HFF-Myc (cell line): ENCODE measurements at regions not wholly inside any gene's neighbourhood (a gene's known extent, or its start where the extent isn't known, plus 50 kb on each side); places are given as distances from the start of the nearest gene placed in this dataset.
"Not testable (repeated sequence)": the region's sequence is repeated elsewhere in the genome, so short reads cannot be mapped to it uniquely, and the experiment has no call there.

Experiments used
- DNase-seq: peaks from one replicate; pipeline ENCODE4 v3.0.0-alpha.2; 2011; ENCODE audit warnings: low read depth; ENCODE audit errors: extremely low read depth
- H3K4me3 ChIP-seq: replicated peaks from 2 replicates; pipeline ENCODE4 v1.5.1; 2011; ENCODE audit warnings: low read depth, mild to moderate bottlenecking, control low read depth, low read length
- TF ChIP-seq, protein P1 (sequence below): IDR thresholded peaks from 2 replicates; pipeline ENCODE4 v1.5.1; 2012; ENCODE audit warnings: mild to moderate bottlenecking, low read depth, low read length, control low read depth; ENCODE audit errors: missing control alignments

DNA sequence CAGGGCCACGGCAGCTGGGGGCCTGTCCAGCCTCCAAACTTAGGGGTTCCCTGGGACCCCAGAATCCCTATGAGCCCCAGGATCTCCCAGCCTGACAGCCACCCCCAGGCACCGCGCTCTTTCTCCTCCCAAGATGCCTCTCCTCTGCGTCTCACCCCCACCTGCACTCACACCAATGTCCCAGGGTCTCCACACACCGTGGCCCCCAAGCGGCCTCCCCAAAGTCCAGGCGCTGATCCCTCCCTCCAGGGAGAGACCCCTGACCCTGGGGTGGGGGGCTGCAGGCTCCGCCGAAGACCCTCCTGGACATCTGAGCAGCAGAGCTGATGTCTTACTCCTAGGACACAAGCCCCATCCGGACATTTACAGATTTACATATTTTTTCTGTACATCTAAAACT is 123.2 kb upstream of the ZNF469 start:
- not testable (repeated sequence) for DNase-seq, H3K4me3 ChIP-seq

- not testable (repeated sequence) for DNase-seq, H3K4me3 ChIP-seq
Observed at GRCh38 chr16:88260146-88260545, 122.6 kb upstream of the ZNF469 start.

DNA sequence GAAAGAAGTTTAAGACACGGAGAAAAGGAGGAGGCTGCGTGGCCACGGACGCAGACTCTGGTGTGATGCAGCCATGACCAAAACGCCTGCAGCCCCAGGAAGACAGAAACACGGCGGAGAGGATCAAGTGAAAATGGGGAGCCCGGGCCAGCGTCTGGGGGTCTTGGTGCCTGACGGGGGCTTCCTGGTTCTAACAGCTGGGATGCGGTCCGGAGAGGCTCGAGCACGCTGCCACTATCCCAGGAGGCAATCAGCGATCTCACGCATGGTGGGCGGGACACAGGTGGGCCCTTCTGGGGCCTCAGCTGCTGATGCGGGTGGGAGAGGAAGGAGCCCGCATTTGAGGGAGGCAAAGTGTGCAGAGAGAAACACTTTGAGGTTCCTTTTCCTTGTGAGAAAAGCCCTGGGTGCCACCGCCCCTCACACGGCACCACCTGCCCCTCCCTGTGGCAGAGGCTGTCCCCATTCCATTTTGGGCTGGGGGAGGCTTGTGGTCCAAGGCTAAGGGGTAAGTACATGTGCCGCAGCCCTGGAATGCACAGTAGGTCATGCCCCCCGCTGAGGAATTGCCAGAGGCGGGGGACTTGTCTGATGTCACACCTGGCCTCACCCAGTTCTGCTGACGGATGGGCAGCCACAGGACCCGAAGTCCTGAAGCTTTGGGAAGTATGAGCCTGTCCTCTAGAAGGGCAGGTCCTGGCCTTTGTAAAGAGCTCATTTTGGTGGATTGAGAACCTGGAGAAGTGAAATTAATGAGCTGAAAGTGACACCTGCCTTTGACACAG is 121.7 kb upstream of the ZNF469 start:
- not testable (repeated sequence) for H3K4me3 ChIP-seq

GRCh38 chr16:88261814-88262605 is 120.7 kb upstream of the ZNF469 start:
- DNase-seq, H3K4me3 ChIP-seq: not testable (repeated sequence)

More for the DNA sequence above, 121.7 kb upstream of the ZNF469 start:
- DNase-seq, result not testable (repeated sequence)

- H3K4me3 ChIP-seq, DNase-seq: not testable (repeated sequence)
Observed at GRCh38 chr16:88262858-88263563, 119.7 kb upstream of the ZNF469 start.

- not testable (repeated sequence) for DNase-seq, H3K4me3 ChIP-seq
Observed at GRCh38 chr16:88263681-88264287, 119.0 kb upstream of the ZNF469 start.

DNA sequence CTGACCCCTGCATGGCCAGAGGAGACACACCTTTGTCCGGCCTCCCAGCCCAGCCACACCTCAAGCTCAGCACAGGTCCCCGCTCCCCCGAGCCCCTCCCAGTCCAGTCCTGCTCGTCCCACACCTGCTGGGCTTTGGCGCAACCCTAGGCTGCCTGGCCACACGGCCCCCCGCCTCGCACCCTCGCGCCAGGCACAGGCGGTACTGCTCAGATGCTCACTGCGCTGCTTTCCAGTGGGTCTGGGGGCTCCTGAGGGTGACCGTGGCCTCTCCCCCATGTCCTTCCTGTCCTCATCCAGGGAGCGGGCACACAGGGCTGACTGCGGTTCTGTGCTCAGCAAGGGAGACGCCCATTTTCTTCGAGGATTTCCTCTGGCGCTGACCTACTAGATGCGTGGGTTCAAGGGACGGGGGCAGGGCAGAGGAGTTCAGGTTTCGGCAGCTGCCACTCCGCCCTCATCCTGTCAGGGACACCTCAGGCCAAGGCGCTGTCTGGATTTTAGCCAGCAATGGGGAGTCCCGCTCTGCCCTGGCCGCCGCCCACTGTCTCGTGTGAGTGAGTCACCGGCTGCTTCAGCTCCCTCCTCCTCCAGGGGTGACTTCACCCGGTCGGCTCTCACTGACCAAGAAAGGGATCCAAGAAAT is 118.0 kb upstream of the ZNF469 start:
- no peak overlapping the region for H3K4me3 ChIP-seq
- TF ChIP-seq, protein P1, sequence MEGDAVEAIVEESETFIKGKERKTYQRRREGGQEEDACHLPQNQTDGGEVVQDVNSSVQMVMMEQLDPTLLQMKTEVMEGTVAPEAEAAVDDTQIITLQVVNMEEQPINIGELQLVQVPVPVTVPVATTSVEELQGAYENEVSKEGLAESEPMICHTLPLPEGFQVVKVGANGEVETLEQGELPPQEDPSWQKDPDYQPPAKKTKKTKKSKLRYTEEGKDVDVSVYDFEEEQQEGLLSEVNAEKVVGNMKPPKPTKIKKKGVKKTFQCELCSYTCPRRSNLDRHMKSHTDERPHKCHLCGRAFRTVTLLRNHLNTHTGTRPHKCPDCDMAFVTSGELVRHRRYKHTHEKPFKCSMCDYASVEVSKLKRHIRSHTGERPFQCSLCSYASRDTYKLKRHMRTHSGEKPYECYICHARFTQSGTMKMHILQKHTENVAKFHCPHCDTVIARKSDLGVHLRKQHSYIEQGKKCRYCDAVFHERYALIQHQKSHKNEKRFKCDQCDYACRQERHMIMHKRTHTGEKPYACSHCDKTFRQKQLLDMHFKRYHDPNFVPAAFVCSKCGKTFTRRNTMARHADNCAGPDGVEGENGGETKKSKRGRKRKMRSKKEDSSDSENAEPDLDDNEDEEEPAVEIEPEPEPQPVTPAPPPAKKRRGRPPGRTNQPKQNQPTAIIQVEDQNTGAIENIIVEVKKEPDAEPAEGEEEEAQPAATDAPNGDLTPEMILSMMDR, result no peak
- no peak for DNase-seq

- not testable (repeated sequence) for DNase-seq, H3K4me3 ChIP-seq
Observed at GRCh38 chr16:88265286-88265938, 117.3 kb upstream of the ZNF469 start.

DNA sequence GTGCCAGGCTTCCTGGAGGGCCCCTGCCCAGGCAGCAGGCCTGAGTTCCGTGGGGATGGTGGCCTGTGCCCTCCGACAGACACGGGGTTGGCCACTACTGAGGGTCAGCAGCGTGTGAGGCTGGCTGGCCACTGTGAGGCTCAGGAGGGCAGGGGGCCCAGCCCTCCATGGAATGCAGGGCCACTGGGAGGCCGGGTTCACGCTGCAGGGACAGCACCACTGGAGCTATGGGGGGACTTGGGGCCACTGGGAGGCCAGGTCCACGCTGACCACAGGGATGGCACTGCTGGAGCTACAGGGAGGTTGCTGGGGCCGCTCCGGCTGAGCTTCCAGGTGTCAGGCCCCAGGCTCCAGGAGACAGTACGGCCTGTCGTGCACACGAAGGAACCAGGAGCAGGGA is 116.7 kb upstream of the ZNF469 start:
- H3K4me3 ChIP-seq, DNase-seq: not testable (repeated sequence)

DNA sequence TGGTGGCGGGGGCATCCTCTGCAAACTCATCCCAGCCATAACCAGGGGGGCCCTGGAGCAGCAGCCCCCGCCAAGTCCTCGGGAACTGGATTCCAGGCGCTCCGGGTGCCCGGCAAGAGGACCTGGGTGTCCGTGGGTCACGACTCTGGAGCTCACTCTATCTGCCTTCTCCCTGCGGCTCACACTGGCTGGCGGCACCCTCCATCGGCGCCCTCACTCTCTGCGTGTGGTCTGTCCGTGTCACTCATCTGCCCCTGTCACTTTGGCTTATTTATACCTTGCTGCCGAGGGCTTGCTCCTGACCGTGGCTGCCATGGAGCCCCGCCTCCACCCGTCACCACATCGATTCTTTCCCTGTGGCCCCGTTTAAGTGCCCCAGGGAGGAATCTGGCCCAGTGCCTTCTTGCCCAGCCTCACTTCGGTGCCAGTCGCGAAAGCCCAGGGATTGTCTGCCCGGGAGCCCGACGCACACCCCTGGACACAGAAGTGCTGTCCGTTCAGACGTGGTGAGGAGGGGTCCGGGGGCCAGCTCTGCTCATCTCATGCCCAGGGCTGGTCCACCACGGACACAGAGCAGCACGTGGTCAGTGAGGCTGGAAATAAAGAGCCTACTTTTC is 115.7 kb upstream of the ZNF469 start:
- DNase-seq, H3K4me3 ChIP-seq: not testable (repeated sequence)

DNA sequence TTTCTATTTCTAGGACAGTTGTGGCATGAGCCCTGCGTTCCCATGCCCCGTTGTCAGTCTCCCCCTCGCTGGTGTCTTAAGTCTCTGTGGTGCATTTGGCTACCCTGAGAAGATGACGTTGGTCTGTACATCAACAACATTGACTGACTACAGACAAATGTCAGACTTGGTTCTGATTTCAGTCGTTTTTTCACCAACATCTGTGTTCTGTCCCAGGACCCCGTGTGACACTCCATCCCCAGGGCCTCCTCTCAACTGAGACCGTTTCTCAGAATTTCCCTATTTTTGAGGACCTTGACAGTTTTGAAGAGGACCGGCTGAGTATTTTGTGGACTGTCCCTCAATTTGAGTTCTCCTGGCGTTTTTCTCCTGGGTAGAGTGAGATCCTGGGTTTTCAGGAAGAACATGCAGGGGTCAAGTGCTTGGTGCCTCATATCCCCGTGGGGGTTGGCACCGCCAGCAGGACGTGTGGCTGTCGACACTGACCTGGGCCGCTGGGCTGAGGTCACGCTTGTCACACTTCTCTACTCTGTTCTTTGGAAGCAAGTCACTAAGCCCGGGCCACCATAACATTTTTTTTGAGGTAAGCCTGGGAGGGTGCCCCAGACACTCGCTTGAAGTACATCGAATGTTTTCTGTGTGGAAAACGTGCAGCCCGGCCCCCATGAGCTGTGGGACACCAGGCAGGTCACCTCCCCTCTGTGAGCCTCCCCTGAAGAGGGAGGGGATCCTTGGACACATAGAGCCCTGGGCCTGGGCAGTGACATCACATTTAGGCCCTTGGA is 114.4 kb upstream of the ZNF469 start:
- not testable (repeated sequence) for H3K4me3 ChIP-seq, DNase-seq

DNA sequence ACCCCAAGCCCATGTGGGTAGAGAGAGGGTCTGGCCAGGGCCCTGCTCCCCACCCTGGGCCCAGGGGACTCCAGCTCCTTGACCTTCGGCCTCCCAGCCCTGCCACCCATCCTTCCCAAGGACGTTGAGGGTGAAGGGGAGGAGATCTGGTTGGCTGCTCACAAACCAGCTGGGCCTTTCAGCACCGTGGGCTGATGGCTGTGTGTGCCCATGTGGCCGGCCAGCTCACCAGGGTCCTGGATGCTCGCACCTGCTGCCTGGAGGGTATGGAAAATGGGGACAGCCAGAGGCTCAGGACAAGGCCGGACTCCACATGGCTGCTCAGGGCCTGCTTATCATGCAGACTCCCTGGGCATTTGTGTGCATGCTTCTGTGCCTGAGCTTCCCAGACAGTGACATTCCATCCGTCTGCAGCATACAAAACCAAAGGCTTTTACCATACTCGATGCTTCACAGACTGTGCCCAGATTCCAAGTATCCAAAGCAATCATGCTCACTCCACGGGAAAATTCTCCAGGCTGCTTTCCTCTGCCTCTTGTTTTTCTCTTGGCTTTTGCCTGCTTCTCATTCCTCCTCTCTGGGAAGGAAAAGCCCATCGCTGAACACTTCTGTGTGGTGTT is 112.5 kb upstream of the ZNF469 start:
- H3K4me3 ChIP-seq, DNase-seq: not testable (repeated sequence)

- not testable (repeated sequence) for DNase-seq, H3K4me3 ChIP-seq
Observed at GRCh38 chr16:88271296-88271695, 111.5 kb upstream of the ZNF469 start.

- H3K4me3 ChIP-seq, DNase-seq: not testable (repeated sequence)
Observed at GRCh38 chr16:88271776-88272175, 111.0 kb upstream of the ZNF469 start.
